ENCODE measurements at regions not wholly inside any gene's neighbourhood (a gene's known extent, or its start where the extent isn't known, plus 50 kb on each side); places are given as distances from the start of the nearest gene placed in this dataset.

- DNase-seq (ENCODE audit: low spot score): no peak
- Histone ChIP-seq H3K27me3 (replicated peaks; ENCODE audit: insufficient read depth, low read depth, low read length, poor library complexity) (no peaks in the 10 kb centered on the region), H3K36me3 (ENCODE audit: insufficient read depth, low read length, poor library complexity, severe bottlenecking) (no peaks in the 10 kb centered on the region), H3K9me3 (ENCODE audit: low read depth, low read length, poor library complexity, severe bottlenecking) (peaks cover 7% of the 10 kb centered on the region), H3K27ac (ENCODE audit: low read depth, low read length, poor library complexity, severe bottlenecking) (no peak overlapping the region), H3K4me1 (ENCODE audit: insufficient read depth, low read length, poor library complexity, severe bottlenecking) (no peaks in the 10 kb centered on the region), H3K4me3 (ENCODE audit: low read depth, low read length, poor library complexity, severe bottlenecking) (no peak overlapping the region)
- intact Hi-C loops (cut with micrococcal nuclease; ENCODE audit: unreplicated experiment): no loop called here
- TF ChIP-seq EZH2 (IDR thresholded peaks at IDR 0.05; ENCODE audit: borderline replicate concordance, low read depth, low read length, poor library complexity, severe bottlenecking) (no peak), CTCF (conservative IDR thresholded peaks at IDR 0.05; ENCODE audit: low read depth, low read length) (no peak)
- no TSS peak for BruUV-seq (replicated peaks)
- ChIA-PET CTCF (no interaction called here), POLR2A (ENCODE audit: low non-redundant PET) (no interaction called here)
Observed at GRCh38 chr15:23514484-23514883, 51.0 kb upstream of the MKRN3 start.

GRCh38 chr15:23506762-23507161, 58.7 kb upstream of the MKRN3 start:
- CTCF ChIA-PET: no interaction called here
- intact Hi-C loops (cut with micrococcal nuclease; ENCODE audit: unreplicated experiment): no loop called here
- Histone ChIP-seq H3K9me3 (ENCODE audit: low read depth, low read length, poor library complexity, severe bottlenecking) (peaks cover 7% of the 10 kb centered on the region), H3K4me1 (ENCODE audit: insufficient read depth, low read length, poor library complexity, severe bottlenecking) (no peaks in the 10 kb centered on the region), H3K27me3 (replicated peaks; ENCODE audit: insufficient read depth, low read depth, low read length, poor library complexity) (no peaks in the 10 kb centered on the region), H3K27ac (ENCODE audit: low read depth, low read length, poor library complexity, severe bottlenecking) (no peak overlapping the region), H3K4me3 (ENCODE audit: low read depth, low read length, poor library complexity, severe bottlenecking) (no peak overlapping the region), H3K36me3 (ENCODE audit: insufficient read depth, low read length, poor library complexity, severe bottlenecking) (no peaks in the 10 kb centered on the region)
- DNase-seq (ENCODE audit: low spot score): no peak
- POLR2A ChIA-PET (ENCODE audit: low non-redundant PET): no interaction called here
- BruUV-seq (replicated peaks): no TSS peak
- no peak for TF ChIP-seq EZH2 (IDR thresholded peaks at IDR 0.05; ENCODE audit: borderline replicate concordance, low read depth, low read length, poor library complexity, severe bottlenecking)
- no peak for TF ChIP-seq CTCF (conservative IDR thresholded peaks at IDR 0.05; ENCODE audit: low read depth, low read length)

- intact Hi-C loops (cut with micrococcal nuclease; ENCODE audit: unreplicated experiment): no loop called here
- Histone ChIP-seq H3K27ac (ENCODE audit: low read depth, low read length, poor library complexity, severe bottlenecking) (no peak overlapping the region), H3K9me3 (ENCODE audit: low read depth, low read length, poor library complexity, severe bottlenecking) (peaks cover 7% of the 10 kb centered on the region), H3K4me3 (ENCODE audit: low read depth, low read length, poor library complexity, severe bottlenecking) (no peak overlapping the region), H3K4me1 (ENCODE audit: insufficient read depth, low read length, poor library complexity, severe bottlenecking) (no peaks in the 10 kb centered on the region), H3K36me3 (ENCODE audit: insufficient read depth, low read length, poor library complexity, severe bottlenecking) (no peaks in the 10 kb centered on the region), H3K27me3 (replicated peaks; ENCODE audit: insufficient read depth, low read depth, low read length, poor library complexity) (no peaks in the 10 kb centered on the region)
- TF ChIP-seq EZH2 (IDR thresholded peaks at IDR 0.05; ENCODE audit: borderline replicate concordance, low read depth, low read length, poor library complexity, severe bottlenecking) (no peak), CTCF (conservative IDR thresholded peaks at IDR 0.05; ENCODE audit: low read depth, low read length) (no peak)
- DNase-seq (ENCODE audit: low spot score): no peak
- ChIA-PET CTCF (no interaction called here), POLR2A (ENCODE audit: low non-redundant PET) (no interaction called here)
- BruUV-seq (replicated peaks): no TSS peak
Observed at GRCh38 chr15:23503980-23504379, 56.9 kb upstream of the GOLGA6L2 start.

All from A673 (cell line).